Activated CD4-positive, alpha-beta T cell treated with anti-CD3 and anti-CD28 coated beads, Interleukin-2, amount 10 ng/mL, durations not matched to agents 24 days and 14 days (primary cell): ENCODE measurements at regions not wholly inside any gene's neighbourhood (a gene's known extent, or its start where the extent isn't known, plus 50 kb on each side); places are given as distances from the start of the nearest gene placed in this dataset.

Source experiments
- DNase-seq: peaks from one replicate; pipeline ENCODE4 v3.0.0; 2022
- H3K27ac Mint-ChIP-seq: one replicate; pipeline ENCODE4 v1.8.0; 2022; ENCODE audit warnings: mild to moderate bottlenecking, mixed read lengths
- H3K27me3 Mint-ChIP-seq: one replicate; pipeline ENCODE4 v1.8.0; 2022; ENCODE audit warnings: mixed read lengths
- H3K36me3 Mint-ChIP-seq: one replicate; pipeline ENCODE4 v1.8.0; 2022; ENCODE audit warnings: low read depth, mild to moderate bottlenecking, mixed read lengths
- H3K4me1 Mint-ChIP-seq: one replicate; pipeline ENCODE4 v1.8.0; 2021; ENCODE audit warnings: mixed read lengths
- H3K4me3 Mint-ChIP-seq: one replicate; pipeline ENCODE4 v1.8.0; 2022; ENCODE audit warnings: mild to moderate bottlenecking, moderate library complexity, mixed read lengths
- H3K9me3 Mint-ChIP-seq: one replicate; pipeline ENCODE4 v1.8.0; 2021; ENCODE audit warnings: mixed read lengths
- intact Hi-C: fragments of 100-400 bp; cut with micrococcal nuclease; formaldehyde crosslinking; loops from one replicate; pipeline ENCODE4 v1.15.1; 2023

DNA sequence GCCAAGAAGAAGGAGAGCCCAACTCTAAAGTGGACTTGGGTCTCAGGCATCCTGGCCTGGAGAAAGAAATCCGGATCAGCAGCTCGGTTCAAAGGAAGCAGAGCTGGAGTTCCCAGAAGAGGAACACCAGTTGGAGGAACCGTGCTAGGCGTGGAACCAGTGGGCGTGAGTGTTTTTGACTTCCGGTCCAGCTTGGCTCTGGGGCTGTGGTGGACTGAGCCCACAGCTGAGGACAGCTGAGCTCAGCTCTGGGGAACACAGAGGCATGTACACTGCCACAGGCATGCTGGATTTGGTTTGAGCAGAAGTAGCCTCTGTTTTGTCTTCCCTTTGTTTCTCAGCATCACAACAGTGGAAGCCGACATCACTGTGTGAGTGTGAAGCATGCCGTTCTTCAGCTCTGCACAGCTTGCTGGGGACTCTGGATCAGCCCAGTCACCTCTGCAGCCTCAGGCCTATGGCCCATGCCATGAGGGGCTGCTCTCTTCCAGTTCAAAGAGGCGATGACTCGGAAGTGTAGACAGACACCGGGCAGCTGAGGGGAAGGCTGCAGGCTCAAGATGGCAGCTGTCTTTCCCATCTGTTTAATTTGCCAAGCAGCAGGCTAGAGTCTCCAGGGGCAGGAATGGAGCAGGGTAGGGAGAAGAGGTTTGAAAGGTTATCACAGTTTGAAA is 185.8 kb upstream of the UBE3A start:
- Mint-ChIP-seq H3K4me1 (no peaks in the 10 kb centered on the region), H3K9me3 (no peaks in the 10 kb centered on the region), H3K27me3 (no peaks in the 10 kb centered on the region), H3K36me3 (no peaks in the 10 kb centered on the region), H3K4me3 (no peak overlapping the region), H3K27ac (no peak overlapping the region)
- DNase-seq: no peak
- intact Hi-C loops: no loop called here

DNA sequence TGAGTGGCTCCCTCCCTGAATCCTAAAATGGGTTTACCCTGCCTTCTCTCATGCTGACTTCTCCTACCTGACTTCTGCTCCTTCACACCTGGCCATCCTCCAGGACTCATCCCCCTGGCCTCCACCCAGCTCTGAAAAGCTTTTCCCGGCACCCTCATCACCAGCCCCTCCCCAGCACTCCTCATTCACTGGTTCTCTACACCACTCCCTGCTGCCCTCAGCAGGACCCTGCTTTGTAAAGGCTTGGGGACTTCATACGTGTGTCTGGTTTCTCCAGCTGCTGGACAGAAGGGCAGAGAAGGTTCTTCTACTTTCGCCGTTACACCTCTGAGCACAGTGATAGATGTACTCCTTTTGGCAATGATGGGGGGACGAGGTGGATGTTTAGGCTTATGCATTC is 184.9 kb upstream of the UBE3A start:
- no peaks in the 10 kb centered on the region for H3K36me3 Mint-ChIP-seq
- no peak for DNase-seq
- intact Hi-C loops: no loop called here
- H3K4me3 Mint-ChIP-seq: no peak overlapping the region
- no peaks in the 10 kb centered on the region for H3K9me3 Mint-ChIP-seq
- no peak overlapping the region for H3K27ac Mint-ChIP-seq
- no peaks in the 10 kb centered on the region for H3K4me1 Mint-ChIP-seq
- no peaks in the 10 kb centered on the region for H3K27me3 Mint-ChIP-seq

DNA sequence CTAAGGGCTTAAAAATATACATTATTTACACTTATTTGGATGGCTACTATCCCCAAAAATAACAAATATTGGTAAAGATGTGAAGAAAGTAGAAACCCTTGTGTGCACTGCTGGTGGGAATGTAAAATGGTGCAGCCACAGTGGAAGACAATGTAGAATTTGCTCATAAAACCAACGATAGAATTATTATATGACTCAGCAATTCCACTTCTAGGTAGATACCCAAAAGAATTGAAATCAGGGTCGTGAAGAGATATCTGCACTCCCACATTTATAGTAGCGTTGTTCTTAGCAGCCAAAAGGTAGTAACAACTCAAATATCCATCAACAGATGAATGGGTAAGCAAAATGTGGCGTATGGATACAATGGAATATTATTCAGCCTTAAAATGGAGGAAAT is 181.6 kb upstream of the UBE3A start:
- H3K9me3 Mint-ChIP-seq: no peaks in the 10 kb centered on the region
- no peaks in the 10 kb centered on the region for H3K27me3 Mint-ChIP-seq
- no peak for DNase-seq
- intact Hi-C loops: no loop called here
- no peak overlapping the region for H3K27ac Mint-ChIP-seq
- no peaks in the 10 kb centered on the region for H3K4me1 Mint-ChIP-seq
- no peak overlapping the region for H3K4me3 Mint-ChIP-seq
- H3K36me3 Mint-ChIP-seq: no peaks in the 10 kb centered on the region

DNA sequence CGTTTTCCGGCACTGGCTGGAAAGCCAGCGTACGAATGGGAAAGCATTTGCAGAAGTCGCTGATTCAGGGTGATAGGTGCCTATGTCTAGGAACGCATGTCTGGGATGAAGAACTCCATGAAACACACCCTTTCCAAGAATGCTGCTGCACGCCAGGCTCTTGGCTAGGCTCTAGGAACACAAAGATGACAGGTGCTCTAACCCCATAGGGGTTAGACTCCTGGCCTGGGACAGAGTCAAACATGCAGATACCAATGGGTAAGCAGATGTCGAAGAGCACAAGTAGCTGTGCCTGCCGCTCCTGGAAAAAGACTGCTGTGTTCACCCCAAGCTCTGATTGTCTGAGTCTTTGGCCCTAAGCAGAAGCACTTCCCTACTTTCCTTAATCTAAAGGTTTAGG is 180.9 kb upstream of the UBE3A start:
- Mint-ChIP-seq H3K4me1 (no peaks in the 10 kb centered on the region), H3K4me3 (no peak overlapping the region), H3K27me3 (no peaks in the 10 kb centered on the region), H3K9me3 (no peaks in the 10 kb centered on the region), H3K36me3 (no peaks in the 10 kb centered on the region), H3K27ac (no peak overlapping the region)
- intact Hi-C loops: no loop called here
- no peak for DNase-seq

DNA sequence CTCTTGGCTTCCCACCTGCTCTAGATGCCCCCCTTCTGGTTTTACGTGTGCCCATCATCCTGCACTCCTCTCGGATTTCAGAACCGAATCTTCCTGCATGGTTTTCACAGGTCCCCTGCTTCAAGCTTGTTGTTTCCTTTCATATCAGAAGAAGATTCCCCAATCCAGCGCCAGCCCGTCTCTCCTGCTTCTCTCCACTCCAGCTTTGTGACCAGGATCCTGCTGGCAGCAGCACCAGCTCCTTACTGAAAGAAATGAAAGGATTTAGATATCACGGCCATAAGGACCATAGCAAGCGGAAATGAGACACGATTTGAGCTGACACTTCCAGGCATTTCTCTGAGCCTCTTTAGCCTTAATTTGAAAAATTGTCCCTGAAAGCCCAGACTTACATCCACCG is 180.3 kb upstream of the UBE3A start:
- H3K4me1 Mint-ChIP-seq: no peaks in the 10 kb centered on the region
- no peak overlapping the region for H3K27ac Mint-ChIP-seq
- DNase-seq: no peak
- H3K4me3 Mint-ChIP-seq: no peak overlapping the region
- no peaks in the 10 kb centered on the region for H3K36me3 Mint-ChIP-seq
- intact Hi-C loops: no loop called here
- no peaks in the 10 kb centered on the region for H3K27me3 Mint-ChIP-seq
- no peaks in the 10 kb centered on the region for H3K9me3 Mint-ChIP-seq

DNA sequence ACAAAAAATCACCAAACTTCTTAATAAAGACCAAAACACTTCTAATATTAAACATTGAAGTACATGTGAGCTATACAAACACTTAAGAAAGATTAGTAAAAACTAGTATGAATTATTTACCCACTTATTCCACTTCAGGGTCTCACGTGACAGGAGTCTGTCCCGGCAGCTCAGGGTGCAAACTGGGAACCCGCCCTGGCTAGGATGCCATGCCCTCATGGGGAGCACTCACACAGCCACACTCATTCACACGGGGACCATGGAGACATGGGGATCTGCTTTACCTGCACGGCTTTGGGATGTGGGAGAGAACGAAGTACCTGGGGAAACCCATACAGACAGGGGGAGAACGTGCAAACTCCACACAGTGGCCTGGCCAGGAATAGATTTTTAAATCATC is 179.3 kb upstream of the UBE3A start:
- DNase-seq: no peak
- H3K27ac Mint-ChIP-seq: no peak overlapping the region
- intact Hi-C loops: no loop called here
- H3K27me3 Mint-ChIP-seq: no peaks in the 10 kb centered on the region
- H3K4me3 Mint-ChIP-seq: no peak overlapping the region
- no peaks in the 10 kb centered on the region for H3K4me1 Mint-ChIP-seq
- no peaks in the 10 kb centered on the region for H3K36me3 Mint-ChIP-seq
- no peaks in the 10 kb centered on the region for H3K9me3 Mint-ChIP-seq

DNA sequence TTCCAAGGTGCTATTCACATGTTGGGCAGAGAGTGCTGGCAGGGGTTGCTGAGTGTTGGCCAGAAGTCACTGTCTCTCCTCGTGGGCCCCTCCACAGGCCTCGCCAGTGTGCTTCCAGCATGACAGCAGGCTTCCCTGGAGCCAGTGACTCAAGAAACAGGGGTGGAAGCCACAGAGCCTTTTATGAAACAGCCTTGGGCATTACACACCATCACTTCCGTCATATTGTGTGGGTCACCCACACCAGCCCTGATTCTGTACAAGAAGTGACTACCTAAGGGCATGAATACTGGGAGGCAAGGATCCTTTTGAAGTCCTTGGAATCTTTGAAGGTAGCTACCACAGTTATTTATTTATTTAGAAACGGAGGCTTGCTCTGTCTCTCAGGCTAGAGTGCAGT is 177.6 kb upstream of the UBE3A start:
- intact Hi-C loops: no loop called here
- Mint-ChIP-seq H3K4me3 (no peak overlapping the region), H3K9me3 (no peaks in the 10 kb centered on the region), H3K27me3 (no peaks in the 10 kb centered on the region), H3K36me3 (no peaks in the 10 kb centered on the region), H3K4me1 (no peaks in the 10 kb centered on the region), H3K27ac (no peak overlapping the region)
- DNase-seq: no peak

DNA sequence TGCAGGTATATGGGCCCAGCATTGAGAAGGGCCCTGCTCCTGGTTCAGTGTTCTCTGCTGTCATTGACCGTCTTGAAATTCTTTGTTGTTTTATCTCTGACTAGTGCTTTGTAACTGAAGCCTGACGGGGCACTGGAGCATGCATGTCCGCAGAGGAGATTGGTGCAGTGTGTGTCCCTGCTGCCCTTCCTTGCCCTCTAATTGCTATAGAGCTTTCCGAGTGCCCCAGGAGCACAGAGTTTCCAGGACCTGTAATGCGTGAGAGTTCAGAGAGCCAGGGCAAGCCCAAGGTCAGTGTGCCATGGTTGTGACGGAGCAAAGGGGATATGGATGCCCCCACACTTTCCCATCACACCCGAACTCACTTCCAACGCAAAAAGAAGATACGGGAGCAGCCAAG is 174.3 kb upstream of the UBE3A start:
- Mint-ChIP-seq H3K4me3 (no peak overlapping the region), H3K4me1 (no peaks in the 10 kb centered on the region), H3K9me3 (no peaks in the 10 kb centered on the region), H3K27ac (no peak overlapping the region), H3K36me3 (no peaks in the 10 kb centered on the region), H3K27me3 (no peaks in the 10 kb centered on the region)
- intact Hi-C loops: no loop called here
- DNase-seq: no peak

DNA sequence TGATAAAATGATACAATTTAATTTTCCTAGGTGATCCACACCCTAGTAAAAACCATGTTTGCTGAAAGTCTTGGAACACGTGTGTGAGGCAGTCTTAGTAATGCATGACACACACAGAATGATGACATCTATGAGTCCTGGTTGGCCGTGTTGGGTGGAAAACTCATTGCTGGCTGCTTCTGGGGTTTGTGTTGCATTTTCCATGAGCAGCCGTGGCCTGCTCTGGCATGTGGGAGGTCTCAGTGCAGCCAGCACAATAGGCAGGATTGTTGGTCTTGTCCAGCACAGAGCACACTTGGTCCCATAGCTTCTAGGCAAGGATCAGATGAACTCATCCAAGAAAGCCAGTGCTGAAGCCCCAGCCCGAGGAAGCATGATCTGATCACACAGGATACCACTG is 172.8 kb upstream of the UBE3A start:
- no peaks in the 10 kb centered on the region for H3K4me1 Mint-ChIP-seq
- H3K36me3 Mint-ChIP-seq: no peaks in the 10 kb centered on the region
- H3K27ac Mint-ChIP-seq: no peak overlapping the region
- no peaks in the 10 kb centered on the region for H3K27me3 Mint-ChIP-seq
- no peaks in the 10 kb centered on the region for H3K9me3 Mint-ChIP-seq
- no peak overlapping the region for H3K4me3 Mint-ChIP-seq
- no peak for DNase-seq
- intact Hi-C loops: no loop called here

DNA sequence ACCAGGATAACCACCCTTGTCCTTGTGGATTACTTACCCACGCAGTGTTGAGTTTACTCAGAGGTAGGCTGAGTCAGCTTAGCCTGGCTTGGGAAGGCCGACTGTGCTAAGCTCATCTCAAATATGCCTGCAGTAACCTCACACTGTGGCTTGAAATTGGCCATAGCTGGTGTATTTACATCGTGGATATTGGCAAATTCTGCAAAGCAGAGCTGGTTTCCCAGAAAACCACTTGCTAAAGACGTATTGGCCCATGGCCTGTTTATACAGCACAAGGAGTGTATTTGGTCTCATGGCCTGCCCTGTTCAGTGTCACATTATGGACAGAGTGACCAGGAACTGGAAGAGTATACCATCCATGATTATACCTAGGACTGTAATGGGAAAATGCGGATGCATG is 170.5 kb upstream of the UBE3A start:
- no peak overlapping the region for H3K4me3 Mint-ChIP-seq
- DNase-seq: no peak
- H3K9me3 Mint-ChIP-seq: no peaks in the 10 kb centered on the region
- intact Hi-C loops: no loop called here
- no peak overlapping the region for H3K27ac Mint-ChIP-seq
- H3K36me3 Mint-ChIP-seq: no peaks in the 10 kb centered on the region
- H3K27me3 Mint-ChIP-seq: no peaks in the 10 kb centered on the region
- H3K4me1 Mint-ChIP-seq: no peaks in the 10 kb centered on the region

DNA sequence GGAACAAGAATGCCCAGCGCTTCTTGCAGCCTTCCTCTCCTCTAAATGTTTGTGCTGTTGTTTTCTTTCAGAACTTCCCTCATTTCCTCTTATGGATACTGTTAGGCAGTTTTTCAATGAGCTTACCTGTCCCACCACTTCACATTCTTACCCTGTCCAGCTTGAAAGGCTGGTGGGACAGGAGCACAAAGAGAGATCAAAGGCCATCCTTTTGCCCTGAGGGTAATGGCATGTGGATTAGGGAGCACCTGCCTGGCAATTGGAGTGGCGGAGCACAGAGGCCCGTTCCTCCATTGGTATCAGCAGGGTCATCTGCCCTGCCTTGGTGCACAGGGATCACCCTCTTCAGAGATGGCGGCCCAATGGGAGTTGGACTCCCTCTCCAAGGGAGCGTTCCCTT is 170.1 kb upstream of the UBE3A start:
- intact Hi-C loops: no loop called here
- Mint-ChIP-seq H3K4me3 (no peak overlapping the region), H3K4me1 (no peaks in the 10 kb centered on the region), H3K27me3 (no peaks in the 10 kb centered on the region), H3K36me3 (no peaks in the 10 kb centered on the region), H3K9me3 (no peaks in the 10 kb centered on the region), H3K27ac (no peak overlapping the region)
- no peak for DNase-seq

DNA sequence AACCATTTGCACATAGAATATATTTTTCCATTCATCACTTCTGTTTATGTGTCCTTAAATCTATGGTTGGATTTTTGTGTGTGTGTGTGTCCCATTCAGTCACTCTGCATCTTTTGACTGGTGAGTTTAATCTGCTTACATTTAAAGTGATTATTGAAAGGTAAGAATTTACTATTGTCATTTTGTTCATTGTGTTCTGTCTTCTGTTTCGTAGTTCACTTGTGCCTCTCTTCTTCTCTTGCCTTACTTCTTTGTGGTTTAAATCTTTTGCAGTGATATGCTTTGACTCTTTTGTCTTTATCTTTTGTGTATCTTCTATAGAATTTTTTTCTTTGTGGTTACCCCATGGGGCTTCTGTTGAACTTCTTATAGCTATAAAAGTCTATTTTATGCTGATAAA is 166.3 kb upstream of the UBE3A start:
- intact Hi-C loops: no loop called here
- no peaks in the 10 kb centered on the region for H3K9me3 Mint-ChIP-seq
- no peak for DNase-seq
- H3K4me1 Mint-ChIP-seq: no peaks in the 10 kb centered on the region
- no peak overlapping the region for H3K27ac Mint-ChIP-seq
- no peaks in the 10 kb centered on the region for H3K36me3 Mint-ChIP-seq
- no peaks in the 10 kb centered on the region for H3K27me3 Mint-ChIP-seq
- no peak overlapping the region for H3K4me3 Mint-ChIP-seq

DNA sequence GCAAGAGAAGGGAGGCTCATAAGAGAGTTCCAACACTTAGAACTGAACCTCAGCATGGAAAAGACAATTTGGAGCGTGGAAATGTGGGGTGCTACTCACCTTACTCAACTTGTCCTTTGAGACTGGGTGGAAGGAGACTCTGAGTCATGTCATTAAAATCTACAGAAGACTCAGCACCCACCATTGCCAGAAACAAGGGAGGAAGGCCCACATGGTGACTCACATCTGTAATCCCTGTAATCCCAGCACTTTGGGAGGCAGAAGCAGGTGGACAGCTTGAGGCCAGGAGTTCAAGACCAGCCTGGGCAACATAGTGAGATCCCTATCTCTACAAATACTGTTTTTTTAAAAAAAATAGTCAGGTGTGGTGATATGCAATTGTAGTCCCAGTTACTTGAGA is 161.9 kb upstream of the UBE3A start:
- Mint-ChIP-seq H3K9me3 (peaks cover 4% of the 10 kb centered on the region), H3K36me3 (no peaks in the 10 kb centered on the region), H3K4me1 (no peaks in the 10 kb centered on the region), H3K4me3 (no peak overlapping the region), H3K27me3 (no peaks in the 10 kb centered on the region), H3K27ac (no peak overlapping the region)
- intact Hi-C loops: no loop called here
- no peak for DNase-seq

DNA sequence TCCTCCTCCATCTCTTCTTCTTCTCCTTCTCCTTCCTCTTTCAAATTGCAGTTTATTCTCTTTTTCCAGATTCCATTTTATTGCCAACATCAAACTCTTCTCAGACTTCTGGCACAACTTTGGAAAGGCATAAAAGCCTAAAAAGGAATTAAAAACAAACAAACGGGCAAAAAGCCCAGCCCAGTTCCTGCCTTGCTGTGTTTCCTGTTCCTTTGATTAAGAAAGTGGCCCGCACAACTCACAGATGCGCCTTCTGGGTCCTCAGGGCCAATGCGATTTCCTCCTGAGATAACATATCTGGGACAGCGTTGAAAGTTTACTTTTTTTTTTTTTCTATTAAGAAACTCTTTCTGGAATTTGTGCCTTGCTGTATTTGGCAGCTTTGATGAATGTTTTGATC is 158.7 kb upstream of the UBE3A start:
- DNase-seq: no peak
- peaks cover 7% of the 10 kb centered on the region for H3K9me3 Mint-ChIP-seq
- no peaks in the 10 kb centered on the region for H3K36me3 Mint-ChIP-seq
- H3K27me3 Mint-ChIP-seq: no peaks in the 10 kb centered on the region
- no peak overlapping the region for H3K27ac Mint-ChIP-seq
- no peak overlapping the region for H3K4me3 Mint-ChIP-seq
- no peaks in the 10 kb centered on the region for H3K4me1 Mint-ChIP-seq
- intact Hi-C loops: no loop called here

DNA sequence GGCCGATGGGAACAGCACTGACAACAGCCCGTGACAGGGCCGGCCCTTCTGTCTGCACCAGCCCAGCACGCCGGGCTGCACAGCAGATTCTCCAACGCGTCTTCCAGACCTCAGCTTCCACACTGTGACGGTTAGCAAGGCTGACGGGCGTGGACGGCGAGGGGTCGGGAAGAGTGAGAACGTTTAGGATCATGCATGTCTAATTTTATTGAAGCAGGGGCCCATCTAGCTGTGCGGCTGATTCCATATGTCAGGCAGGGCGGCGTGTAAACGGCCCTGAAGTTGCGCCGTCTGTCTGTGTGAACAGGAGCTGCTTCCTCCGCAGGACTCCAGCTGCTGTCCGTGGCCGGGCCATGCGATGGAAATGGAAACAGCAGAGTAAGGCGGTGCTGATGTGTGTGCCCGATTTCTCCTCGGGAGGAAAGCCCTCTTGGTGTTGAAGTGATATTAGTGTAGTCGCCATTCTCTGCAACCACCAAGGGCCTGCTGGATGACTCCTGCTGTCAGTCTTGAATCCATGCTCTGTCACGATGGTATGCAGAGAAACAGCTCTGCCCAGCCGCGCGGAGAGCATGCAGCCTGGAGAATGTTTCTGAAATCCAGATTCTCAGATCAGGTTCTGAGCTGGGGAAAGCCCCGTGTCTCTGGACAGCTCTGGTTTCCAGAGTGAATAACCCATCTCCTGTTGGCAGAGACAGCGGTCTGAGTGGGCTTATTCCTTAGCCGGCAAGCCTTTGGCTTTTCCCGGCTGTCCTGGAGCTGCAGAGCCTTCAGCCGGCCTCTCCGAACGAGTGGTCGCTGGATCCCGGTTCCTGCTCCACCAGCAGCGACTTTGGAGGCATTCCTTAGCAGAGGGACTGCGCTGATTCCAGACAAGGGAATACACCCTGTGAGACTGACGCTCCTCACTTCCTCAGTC is 158.1 kb upstream of the UBE3A start:
- DNase-seq: no peak
- Mint-ChIP-seq H3K4me1 (no peaks in the 10 kb centered on the region), H3K27me3 (no peaks in the 10 kb centered on the region), H3K27ac (no peak overlapping the region), H3K36me3 (no peaks in the 10 kb centered on the region), H3K9me3 (peaks cover 7% of the 10 kb centered on the region), H3K4me3 (no peak overlapping the region)
- intact Hi-C loops: no loop called here
